PC-9 (cell line): ENCODE measurements at regions not wholly inside any gene's neighbourhood (a gene's known extent, or its start where the extent isn't known, plus 50 kb on each side); places are given as distances from the start of the nearest gene placed in this dataset.

Source experiments
- BruUV-seq: library from RNA; stranded (reverse); fragments of 400-500 nt; replicated peaks from 2 replicates; lab custom pipeline; 2021; lab: Mats Ljungman, UMichigan
- CTCF ChIA-PET: fragments of 300-600 bp; sonication (Branson Sonifier 250); formaldehyde crosslinking; loops from one replicate; lab custom pipeline; 2022; ENCODE audit warnings: antibody characterized with exemption; lab: Charles Lee
- POLR2A ChIA-PET: fragments of 300-600 bp; sonication (Branson Sonifier 250); formaldehyde crosslinking; loops from one replicate; lab custom pipeline; 2022; ENCODE audit warnings: antibody characterized with exemption; ENCODE audit not compliant: unreplicated experiment; lab: Charles Lee
- DNase-seq, 2 experiments: peaks; one replicate each; pipeline versions ENCODE4 v3.0.0 to v3.0.0-alpha.2; 2015 to 2022; ENCODE audit warnings: mixed read lengths in 1 of 2
- H2AFZ ChIP-seq: fragments of 200-600 bp; sonication (generic); 2 replicates; pipeline ENCODE4 v1.8.1; 2017; ENCODE audit warnings: antibody characterized with exemption
- H3F3A ChIP-seq: fragments of 200-600 bp; sonication (generic); 2 replicates; pipeline ENCODE4 v1.8.1; 2017; ENCODE audit warnings: antibody characterized with exemption, mild to moderate bottlenecking, low read depth; ENCODE audit not compliant: insufficient read depth
- H3K27ac ChIP-seq: fragments of 200-600 bp; sonication (generic); 2 replicates; pipeline ENCODE4 v1.6.1; 2016; ENCODE audit warnings: mixed run types
- H3K27me3 ChIP-seq: fragments of 200-600 bp; sonication (generic); 2 replicates; pipeline ENCODE4 v1.6.1; 2016; ENCODE audit warnings: low read depth, mixed run types; ENCODE audit not compliant: insufficient read depth
- H3K36me3 ChIP-seq: fragments of 200-600 bp; sonication (generic); 2 replicates; pipeline ENCODE4 v1.6.1; 2016; ENCODE audit warnings: low read depth, mixed run types
- H3K4me1 ChIP-seq: fragments of 200-600 bp; sonication (generic); replicated peaks from 2 replicates; pipeline ENCODE4 v1.6.1; 2016; ENCODE audit warnings: mixed run types; ENCODE audit not compliant: insufficient read depth
- H3K4me2 ChIP-seq: fragments of 200-600 bp; sonication (generic); 2 replicates; pipeline ENCODE4 v1.6.1; 2017; ENCODE audit warnings: mixed run types
- H3K4me3 ChIP-seq: fragments of 200-600 bp; sonication (generic); 2 replicates; pipeline ENCODE4 v1.6.1; 2016; ENCODE audit warnings: mixed run types
- H3K79me2 ChIP-seq: fragments of 200-600 bp; sonication (generic); 2 replicates; pipeline ENCODE4 v1.6.1; 2017; ENCODE audit warnings: low read depth, mixed run types
- H3K9me2 ChIP-seq: fragments of 200-600 bp; sonication (generic); 2 replicates; pipeline ENCODE4 v1.8.1; 2017; ENCODE audit warnings: mild to moderate bottlenecking; ENCODE audit not compliant: insufficient read depth
- H3K9me3 ChIP-seq: fragments of 200-600 bp; sonication (generic); 2 replicates; pipeline ENCODE4 v1.8.1; 2016; ENCODE audit warnings: low read depth; ENCODE audit not compliant: insufficient read depth
- H4K20me1 ChIP-seq: fragments of 200-600 bp; sonication (generic); 2 replicates; pipeline ENCODE4 v1.8.1; 2017; ENCODE audit not compliant: insufficient read depth
- CTCF ChIP-seq: fragments of 200-600 bp; sonication (generic); conservative IDR thresholded peaks from 2 replicates; pipeline ENCODE4 v1.6.1; 2017; ENCODE audit warnings: mixed run types, antibody characterized with exemption, mild to moderate bottlenecking, moderate library complexity
- EZH2 ChIP-seq: fragments of 200-600 bp; sonication (generic); IDR thresholded peaks from 2 replicates; pipeline ENCODE4 v1.8.0; 2017; ENCODE audit warnings: antibody characterized with exemption, low read depth
- intact Hi-C: fragments of 100-400 bp; cut with micrococcal nuclease; formaldehyde crosslinking; loops from one replicate; pipeline ENCODE4 v1.10.0; 2022; ENCODE audit not compliant: unreplicated experiment

DNA sequence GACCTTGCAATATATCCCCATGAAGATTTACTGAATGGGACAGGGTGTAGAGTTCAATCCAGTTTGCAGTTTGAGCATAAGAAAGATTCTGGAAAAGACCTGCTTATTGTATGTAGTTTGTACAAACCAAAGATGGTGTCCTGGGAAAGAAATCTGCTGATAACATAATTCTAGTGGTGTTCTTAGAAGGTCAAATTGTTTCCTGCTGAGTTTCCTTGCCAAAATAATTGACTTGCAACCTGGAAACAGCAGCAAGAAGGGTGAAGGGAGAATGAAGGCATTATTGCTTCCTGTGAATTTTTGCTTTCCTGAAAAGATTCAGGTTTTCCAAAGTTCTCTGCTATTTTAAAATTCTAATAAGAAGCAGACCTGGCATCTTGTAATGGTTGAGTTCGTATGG is 222.9 kb downstream of the KIF20B start:
- POLR2A ChIA-PET = no interaction called here
- TF ChIP-seq CTCF (no peak), EZH2 (no peak)
- Histone ChIP-seq H3K9me2 (no peaks in the 10 kb centered on the region), H3F3A (peaks cover 16% of the 10 kb centered on the region; the same call in 1 of the 2 replicates), H3K36me3 (no peaks in the 10 kb centered on the region), H3K4me1 (peaks cover 42% of the 10 kb centered on the region), H4K20me1 (no peaks in the 10 kb centered on the region), H3K27me3 (no peaks in the 10 kb centered on the region), H3K79me2 (no peaks in the 10 kb centered on the region), H2AFZ (no peak overlapping the region), H3K27ac (no peak overlapping the region), H3K4me2 (no peak overlapping the region), H3K9me3 (no peaks in the 10 kb centered on the region; the same call in 1 of the 2 replicates), H3K4me3 (no peak overlapping the region)
- intact Hi-C loops = no loop called here
- no peak for DNase-seq
- CTCF ChIA-PET = no interaction called here
- no TSS peak for BruUV-seq

DNA sequence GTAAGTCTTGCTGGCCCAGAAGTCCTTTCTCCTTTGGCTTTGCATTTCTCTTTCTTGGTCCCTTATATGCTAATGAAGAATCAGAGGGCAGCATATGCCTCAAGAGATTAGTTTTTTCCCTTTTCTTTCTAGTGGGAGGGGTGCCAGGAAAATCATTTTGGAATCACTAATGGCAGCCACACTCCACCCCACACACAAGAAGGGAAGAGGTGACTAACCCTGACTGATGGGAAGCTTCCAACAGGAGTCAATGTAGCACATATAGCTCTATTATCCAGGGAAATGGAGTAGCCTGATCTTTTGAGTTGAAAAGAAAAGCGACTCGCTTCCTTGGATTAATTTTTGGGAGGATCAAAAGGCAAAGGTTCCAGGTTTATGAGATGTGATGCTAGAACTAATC is 225.3 kb downstream of the KIF20B start:
- Histone ChIP-seq H3K9me3 (no peaks in the 10 kb centered on the region; the same call in 1 of the 2 replicates), H2AFZ (no peak overlapping the region), H3K4me1 (peaks cover 20% of the 10 kb centered on the region), H3K27me3 (no peaks in the 10 kb centered on the region), H3K9me2 (no peaks in the 10 kb centered on the region), H3F3A (peaks cover 7% of the 10 kb centered on the region; the same call in 1 of the 2 replicates), H3K79me2 (no peaks in the 10 kb centered on the region), H3K27ac (no peak overlapping the region), H3K4me3 (no peak overlapping the region), H3K36me3 (no peaks in the 10 kb centered on the region), H3K4me2 (no peak overlapping the region), H4K20me1 (no peaks in the 10 kb centered on the region)
- ChIA-PET CTCF (interaction anchor here (0.6 kb wide), 1 partner anchor 18 kb away, joined by 3 read pairs; no protein-coding TSS in a partner anchor), POLR2A (no interaction called here)
- TF ChIP-seq EZH2 (no peak), CTCF (no peak)
- no peak for DNase-seq
- intact Hi-C loops = no loop called here
- BruUV-seq = no TSS peak

DNA sequence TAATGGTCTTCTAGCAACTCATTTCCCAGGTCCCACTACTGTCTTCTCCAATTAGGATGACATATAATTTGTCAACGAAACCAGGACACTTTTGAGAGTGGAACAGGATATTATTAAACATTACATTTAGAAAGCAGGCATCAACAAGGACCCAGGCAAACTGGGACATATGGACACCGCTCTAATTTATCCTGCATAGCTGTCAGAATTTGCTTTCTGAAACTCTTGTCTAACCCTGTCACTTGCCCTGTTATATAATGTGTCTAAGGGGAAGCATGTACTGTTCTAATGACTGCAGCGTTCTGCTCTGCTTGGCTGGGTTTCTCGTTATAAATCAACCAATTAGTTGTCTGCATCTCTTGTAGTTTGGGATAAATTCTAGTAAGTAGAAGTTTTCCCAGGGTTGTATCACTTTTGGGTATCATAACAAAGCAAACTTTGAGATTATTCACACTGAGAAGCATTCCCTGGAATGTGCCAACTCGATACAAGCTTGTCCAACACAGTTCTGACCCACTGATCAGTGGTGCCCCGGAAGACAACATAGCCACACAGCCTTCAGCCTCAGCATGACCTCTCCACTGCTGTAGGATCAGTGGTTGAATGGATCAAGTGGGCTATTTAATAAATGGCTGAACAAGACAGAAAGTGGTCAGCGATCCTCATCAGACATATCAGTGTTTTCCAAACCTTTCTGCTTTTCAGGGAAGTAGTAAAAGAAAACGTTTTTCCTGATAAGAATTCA is 228.1 kb downstream of the KIF20B start:
- no peaks in the 10 kb centered on the region for H3K9me2 ChIP-seq
- no peak overlapping the region for H3K4me3 ChIP-seq
- CTCF ChIA-PET = no interaction called here
- H3K4me1 ChIP-seq = no peaks in the 10 kb centered on the region
- DNase-seq = no peak
- no TSS peak for BruUV-seq
- H3K27me3 ChIP-seq = no peaks in the 10 kb centered on the region
- intact Hi-C loops = no loop called here
- POLR2A ChIA-PET = no interaction called here
- no peaks in the 10 kb centered on the region for H4K20me1 ChIP-seq
- TF ChIP-seq CTCF = no peak
- no peak for TF ChIP-seq EZH2
- H3K27ac ChIP-seq = no peak overlapping the region
- H3K4me2 ChIP-seq = no peak overlapping the region
- no peaks in the 10 kb centered on the region; the same call in 1 of the 2 replicates for H3K9me3 ChIP-seq
- H3K79me2 ChIP-seq = no peaks in the 10 kb centered on the region
- no peak overlapping the region for H2AFZ ChIP-seq
- H3K36me3 ChIP-seq = no peaks in the 10 kb centered on the region
- H3F3A ChIP-seq = no peaks in the 10 kb centered on the region
